ENCODE measurements at regions not wholly inside any gene's neighbourhood (a gene's known extent, or its start where the extent isn't known, plus 50 kb on each side); places are given as distances from the start of the nearest gene placed in this dataset.

DNA sequence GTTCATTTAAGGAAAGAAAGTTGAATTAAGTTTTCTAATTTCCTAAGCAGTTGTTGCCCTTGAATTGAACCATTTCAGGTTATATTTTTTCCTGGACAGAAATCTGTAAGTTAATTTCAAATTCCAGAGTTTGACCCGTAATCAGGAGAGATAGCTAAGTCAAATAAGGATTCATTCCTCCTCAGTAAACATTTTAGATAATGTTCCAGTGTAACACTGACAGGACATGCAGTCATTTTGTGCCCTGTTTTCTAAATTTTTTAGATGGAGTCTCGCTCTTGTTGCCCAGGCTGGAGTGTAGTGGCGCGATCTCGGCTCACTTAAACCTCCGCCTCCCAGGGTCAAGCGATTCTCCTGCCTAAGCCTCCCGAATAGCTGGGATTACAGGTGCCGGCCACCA lies 371.7 kb downstream of the DIPK2A start:
- Mint-ChIP-seq H3K9me3 (ENCODE audit: unreplicated experiment) (no peaks in the 10 kb centered on the region), H3K27ac (ENCODE audit: unreplicated experiment) (no peak overlapping the region), H3K36me3 (ENCODE audit: low read depth, unreplicated experiment) (no peaks in the 10 kb centered on the region), H3K27me3 (ENCODE audit: low read depth, unreplicated experiment) (peaks cover 2% of the 10 kb centered on the region), H3K4me3 (ENCODE audit: unreplicated experiment) (no peak overlapping the region), H3K4me1 (ENCODE audit: low read depth, unreplicated experiment) (peaks cover 3% of the 10 kb centered on the region)
- no peak overlapping the region for H3K27ac ChIP-seq (ENCODE audit: low read depth, low read length)
- H2AFZ ChIP-seq (ENCODE audit: low read depth, low read length), result no peak overlapping the region
- no peaks in the 10 kb centered on the region for H3K4me1 ChIP-seq (ENCODE audit: insufficient read depth, low read length)
- no peaks in the 10 kb centered on the region for H3K79me2 ChIP-seq (ENCODE audit: insufficient read depth, low read length)
- H3K36me3 ChIP-seq (ENCODE audit: insufficient read depth, low read length), result no peaks in the 10 kb centered on the region
- no peaks in the 10 kb centered on the region for H4K20me1 ChIP-seq (ENCODE audit: insufficient read depth, low read length)
- no peak for FAIRE-seq
- DNase-seq (ENCODE audit: low read depth), result no peak
- H3K4me2 ChIP-seq (ENCODE audit: low read length), result no peak overlapping the region
- no peak overlapping the region for H3K9ac ChIP-seq (ENCODE audit: low read length)
- TF ChIP-seq, protein P1, sequence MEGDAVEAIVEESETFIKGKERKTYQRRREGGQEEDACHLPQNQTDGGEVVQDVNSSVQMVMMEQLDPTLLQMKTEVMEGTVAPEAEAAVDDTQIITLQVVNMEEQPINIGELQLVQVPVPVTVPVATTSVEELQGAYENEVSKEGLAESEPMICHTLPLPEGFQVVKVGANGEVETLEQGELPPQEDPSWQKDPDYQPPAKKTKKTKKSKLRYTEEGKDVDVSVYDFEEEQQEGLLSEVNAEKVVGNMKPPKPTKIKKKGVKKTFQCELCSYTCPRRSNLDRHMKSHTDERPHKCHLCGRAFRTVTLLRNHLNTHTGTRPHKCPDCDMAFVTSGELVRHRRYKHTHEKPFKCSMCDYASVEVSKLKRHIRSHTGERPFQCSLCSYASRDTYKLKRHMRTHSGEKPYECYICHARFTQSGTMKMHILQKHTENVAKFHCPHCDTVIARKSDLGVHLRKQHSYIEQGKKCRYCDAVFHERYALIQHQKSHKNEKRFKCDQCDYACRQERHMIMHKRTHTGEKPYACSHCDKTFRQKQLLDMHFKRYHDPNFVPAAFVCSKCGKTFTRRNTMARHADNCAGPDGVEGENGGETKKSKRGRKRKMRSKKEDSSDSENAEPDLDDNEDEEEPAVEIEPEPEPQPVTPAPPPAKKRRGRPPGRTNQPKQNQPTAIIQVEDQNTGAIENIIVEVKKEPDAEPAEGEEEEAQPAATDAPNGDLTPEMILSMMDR (IDR thresholded peaks at IDR 0.05; ENCODE audit: insufficient read depth, low read depth, low read length), result no peak
- TF ChIP-seq EZH2 (IDR thresholded peaks at IDR 0.05; ENCODE audit: insufficient read depth, low read length), result no peak
- H3K9me3 ChIP-seq (ENCODE audit: insufficient read depth, low read depth, low read length), result peaks cover 1% of the 10 kb centered on the region
- H3K27me3 ChIP-seq (ENCODE audit: insufficient read depth, low read length), result no peaks in the 10 kb centered on the region
- no peak overlapping the region for H3K4me3 ChIP-seq (ENCODE audit: insufficient read depth, low read depth, low read length)

- Histone ChIP-seq H3K27ac (ENCODE audit: low read depth, low read length) (no peak overlapping the region), H3K27me3 (ENCODE audit: insufficient read depth, low read length) (no peaks in the 10 kb centered on the region), H3K9me3 (ENCODE audit: insufficient read depth, low read depth, low read length) (no peaks in the 10 kb centered on the region), H3K4me3 (ENCODE audit: insufficient read depth, low read depth, low read length) (no peak overlapping the region), H3K79me2 (ENCODE audit: insufficient read depth, low read length) (no peaks in the 10 kb centered on the region), H3K9ac (ENCODE audit: low read length) (no peak overlapping the region), H2AFZ (ENCODE audit: low read depth, low read length) (no peak overlapping the region), H4K20me1 (ENCODE audit: insufficient read depth, low read length) (no peaks in the 10 kb centered on the region), H3K4me1 (ENCODE audit: insufficient read depth, low read length) (no peaks in the 10 kb centered on the region), H3K36me3 (ENCODE audit: insufficient read depth, low read length) (no peaks in the 10 kb centered on the region), H3K4me2 (ENCODE audit: low read length) (no peak overlapping the region)
- DNase-seq (ENCODE audit: low read depth), result no peak
- Mint-ChIP-seq H3K4me1 (ENCODE audit: low read depth, unreplicated experiment) (peaks cover 3% of the 10 kb centered on the region), H3K27me3 (ENCODE audit: low read depth, unreplicated experiment) (peaks cover 2% of the 10 kb centered on the region), H3K36me3 (ENCODE audit: low read depth, unreplicated experiment) (no peaks in the 10 kb centered on the region), H3K4me3 (ENCODE audit: unreplicated experiment) (no peak overlapping the region), H3K9me3 (ENCODE audit: unreplicated experiment) (no peaks in the 10 kb centered on the region), H3K27ac (ENCODE audit: unreplicated experiment) (no peak overlapping the region)
- TF ChIP-seq, protein P1 (IDR thresholded peaks at IDR 0.05; ENCODE audit: insufficient read depth, low read depth, low read length), result no peak
- TF ChIP-seq EZH2 (IDR thresholded peaks at IDR 0.05; ENCODE audit: insufficient read depth, low read length), result no peak
- no peak for FAIRE-seq
These were observed 372.2 kb downstream of the DIPK2A start for GRCh38 chr3:144343777-144344176.

DNA sequence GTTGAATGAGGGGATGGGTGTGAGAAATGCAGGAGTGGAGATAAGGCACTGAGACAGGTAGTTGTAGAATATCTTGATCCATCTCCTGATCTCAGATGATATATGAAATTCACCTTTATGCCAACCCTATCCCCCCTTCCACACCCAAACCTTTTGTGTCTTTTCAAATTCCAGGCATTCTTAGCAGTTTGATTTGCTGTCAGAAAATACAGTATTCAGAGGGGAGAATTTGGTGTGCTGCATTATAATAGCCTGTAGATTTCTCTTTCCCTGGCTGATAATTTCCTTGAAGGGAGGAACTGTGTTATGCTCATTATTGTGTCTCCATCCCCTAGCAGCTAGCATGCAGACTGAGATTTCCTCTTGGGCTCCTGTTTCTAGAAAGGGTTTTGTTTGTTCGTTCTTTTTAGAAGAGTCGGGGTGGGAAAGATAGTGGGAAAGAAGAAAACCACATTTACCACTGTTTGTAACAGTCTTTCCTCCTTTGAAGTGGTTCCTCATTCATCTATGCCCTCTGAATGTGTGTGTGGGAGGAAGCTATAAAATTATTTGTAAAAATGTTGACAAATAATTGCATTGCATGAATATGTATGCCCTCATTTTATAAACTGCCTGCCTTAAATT lies 373.4 kb downstream of the DIPK2A start:
- TF ChIP-seq, protein P1 (IDR thresholded peaks at IDR 0.05; ENCODE audit: insufficient read depth, low read depth, low read length), result no peak
- no peak for TF ChIP-seq EZH2 (IDR thresholded peaks at IDR 0.05; ENCODE audit: insufficient read depth, low read length)
- Histone ChIP-seq H3K27me3 (ENCODE audit: insufficient read depth, low read length) (no peaks in the 10 kb centered on the region), H3K9me3 (ENCODE audit: insufficient read depth, low read depth, low read length) (no peaks in the 10 kb centered on the region), H3K79me2 (ENCODE audit: insufficient read depth, low read length) (no peaks in the 10 kb centered on the region), H2AFZ (ENCODE audit: low read depth, low read length) (no peak overlapping the region), H3K36me3 (ENCODE audit: insufficient read depth, low read length) (no peaks in the 10 kb centered on the region), H3K4me3 (ENCODE audit: insufficient read depth, low read depth, low read length) (no peak overlapping the region), H3K9ac (ENCODE audit: low read length) (no peak overlapping the region), H4K20me1 (ENCODE audit: insufficient read depth, low read length) (no peaks in the 10 kb centered on the region), H3K4me2 (ENCODE audit: low read length) (no peak overlapping the region), H3K4me1 (ENCODE audit: insufficient read depth, low read length) (no peaks in the 10 kb centered on the region), H3K27ac (ENCODE audit: low read depth, low read length) (no peak overlapping the region)
- H3K9me3 Mint-ChIP-seq (ENCODE audit: unreplicated experiment), result no peaks in the 10 kb centered on the region
- no peak overlapping the region for H3K4me3 Mint-ChIP-seq (ENCODE audit: unreplicated experiment)
- no peak for DNase-seq (ENCODE audit: low read depth)
- no peak for FAIRE-seq
- H3K27ac Mint-ChIP-seq (ENCODE audit: unreplicated experiment), result no peak overlapping the region
- peaks cover 3% of the 10 kb centered on the region for H3K4me1 Mint-ChIP-seq (ENCODE audit: low read depth, unreplicated experiment)
- no peaks in the 10 kb centered on the region for H3K36me3 Mint-ChIP-seq (ENCODE audit: low read depth, unreplicated experiment)
- H3K27me3 Mint-ChIP-seq (ENCODE audit: low read depth, unreplicated experiment), result peaks cover 2% of the 10 kb centered on the region

All from astrocyte (in vitro differentiated cells and primary cell).